Kidney (tissue), 13 donors: ENCODE measurements at regions not wholly inside any gene's neighbourhood (a gene's known extent, or its start where the extent isn't known, plus 50 kb on each side); places are given as distances from the start of the nearest gene placed in this dataset.

ENCODE experiments used
- DNase-seq, 5 donors: peaks; one replicate each; pipeline ENCODE4 v3.0.0-alpha.2; 2013 to 2020
- FAIRE-seq: peaks from 2 replicates; lab custom pipeline; 2012; peaks lifted over from hg19 to GRCh38; lab: Jason Lieb, UNC
- H3K27ac ChIP-seq, 2 donors: one replicate each; pipeline ENCODE4 v1.7.0; 2013; ENCODE audit warnings: low read depth in 2 of 2, low read length in 2 of 2, inconsistent platforms in 1 of 2
- H3K27me3 ChIP-seq: one replicate; pipeline ENCODE4 v1.7.1; 2013; ENCODE audit warnings: low read length, inconsistent platforms; ENCODE audit not compliant: control insufficient read depth, insufficient read depth
- H3K36me3 ChIP-seq, 3 donors: one replicate each; pipeline versions ENCODE4 v1.7.0 to v1.7.1; 2013; ENCODE audit warnings: low read length in 3 of 3, control low read depth in 1 of 3, inconsistent platforms in 1 of 3; ENCODE audit not compliant: insufficient read depth in 3 of 3, control insufficient read depth in 2 of 3
- H3K4me1 ChIP-seq, 3 donors: one replicate each; pipeline versions ENCODE4 v1.7.0 to v1.7.1; 2013; ENCODE audit warnings: low read length in 3 of 3, inconsistent platforms in 1 of 3, low read depth in 1 of 3; ENCODE audit not compliant: control insufficient read depth in 2 of 3, insufficient read depth in 2 of 3
- H3K4me3 ChIP-seq, 3 donors: one replicate each; pipeline versions ENCODE4 v1.7.0 to v1.8.1; 2013; ENCODE audit warnings: low read length in 3 of 3, control low read depth in 1 of 3, inconsistent platforms in 1 of 3
- H3K9ac ChIP-seq, 3 donors: one replicate each; pipeline versions ENCODE4 v1.7.0 to v1.7.1; 2013; ENCODE audit warnings: low read length in 3 of 3, control low read depth in 1 of 3, inconsistent platforms in 1 of 3
- H3K9me3 ChIP-seq, 3 donors: one replicate each; pipeline versions ENCODE4 v1.7.0 to v1.7.1; 2013; ENCODE audit warnings: low read length in 3 of 3, control low read depth in 1 of 3, inconsistent platforms in 1 of 3; ENCODE audit not compliant: control insufficient read depth in 2 of 3, insufficient read depth in 1 of 3
- intact Hi-C: fragments of 100-400 bp; cut with DNase I; formaldehyde crosslinking; loops from one replicate; pipeline ENCODE4 v1.11.1; 2022
- TF ChIP-seq, protein P1 (sequence below): IDR thresholded peaks from 3 replicates; pipeline ENCODE4 v1.5.1; 2012; ENCODE audit warnings: mild to moderate bottlenecking, moderate library complexity, borderline replicate concordance; ENCODE audit not compliant: insufficient read depth; ENCODE audit errors: extremely low read depth
- donor health status: control.
- donor health status: control.
- donor health status: control.
- donor health status: control.
- donor health status: control.
- donor health status: DM: yes; HTN: yes; CAD: no.
- donor health status: Normal renal cell carcinoma (clear cell type).

DNA sequence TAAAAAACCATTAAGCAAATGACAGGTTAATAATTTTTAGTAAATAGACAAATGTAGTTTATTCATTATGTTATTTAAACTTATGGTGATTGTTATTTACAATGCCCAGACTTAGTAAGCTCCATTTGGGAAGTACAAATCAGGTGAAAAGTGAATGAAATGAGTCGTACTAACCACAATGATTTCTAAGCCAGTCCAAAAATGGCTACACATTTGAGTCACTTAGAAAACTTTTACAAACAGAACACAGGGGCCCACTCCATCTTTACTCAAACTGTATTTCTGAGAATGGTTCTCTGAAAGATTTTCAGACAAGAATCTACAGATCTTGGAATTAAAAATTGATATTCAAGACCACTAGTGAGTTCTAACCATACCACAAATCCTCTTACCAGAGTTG lies 653.3 kb upstream of the MIS18BP1 start:
- H3K9ac ChIP-seq, result no peak overlapping the region
- TF ChIP-seq, protein P1, sequence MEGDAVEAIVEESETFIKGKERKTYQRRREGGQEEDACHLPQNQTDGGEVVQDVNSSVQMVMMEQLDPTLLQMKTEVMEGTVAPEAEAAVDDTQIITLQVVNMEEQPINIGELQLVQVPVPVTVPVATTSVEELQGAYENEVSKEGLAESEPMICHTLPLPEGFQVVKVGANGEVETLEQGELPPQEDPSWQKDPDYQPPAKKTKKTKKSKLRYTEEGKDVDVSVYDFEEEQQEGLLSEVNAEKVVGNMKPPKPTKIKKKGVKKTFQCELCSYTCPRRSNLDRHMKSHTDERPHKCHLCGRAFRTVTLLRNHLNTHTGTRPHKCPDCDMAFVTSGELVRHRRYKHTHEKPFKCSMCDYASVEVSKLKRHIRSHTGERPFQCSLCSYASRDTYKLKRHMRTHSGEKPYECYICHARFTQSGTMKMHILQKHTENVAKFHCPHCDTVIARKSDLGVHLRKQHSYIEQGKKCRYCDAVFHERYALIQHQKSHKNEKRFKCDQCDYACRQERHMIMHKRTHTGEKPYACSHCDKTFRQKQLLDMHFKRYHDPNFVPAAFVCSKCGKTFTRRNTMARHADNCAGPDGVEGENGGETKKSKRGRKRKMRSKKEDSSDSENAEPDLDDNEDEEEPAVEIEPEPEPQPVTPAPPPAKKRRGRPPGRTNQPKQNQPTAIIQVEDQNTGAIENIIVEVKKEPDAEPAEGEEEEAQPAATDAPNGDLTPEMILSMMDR, result no peak
- no peaks in the 10 kb centered on the region for H3K27me3 ChIP-seq
- no peak overlapping the region for H3K4me3 ChIP-seq
- H3K27ac ChIP-seq, result no peak overlapping the region
- peaks cover 0 to 5% (median 0%) of the 10 kb centered on the region in 3 donors for H3K9me3 ChIP-seq
- intact Hi-C loops, result no loop called here
- no peak for FAIRE-seq
- no peak for DNase-seq
- H3K36me3 ChIP-seq, result no peaks in the 10 kb centered on the region
- H3K4me1 ChIP-seq, result no peaks in the 10 kb centered on the region

DNA sequence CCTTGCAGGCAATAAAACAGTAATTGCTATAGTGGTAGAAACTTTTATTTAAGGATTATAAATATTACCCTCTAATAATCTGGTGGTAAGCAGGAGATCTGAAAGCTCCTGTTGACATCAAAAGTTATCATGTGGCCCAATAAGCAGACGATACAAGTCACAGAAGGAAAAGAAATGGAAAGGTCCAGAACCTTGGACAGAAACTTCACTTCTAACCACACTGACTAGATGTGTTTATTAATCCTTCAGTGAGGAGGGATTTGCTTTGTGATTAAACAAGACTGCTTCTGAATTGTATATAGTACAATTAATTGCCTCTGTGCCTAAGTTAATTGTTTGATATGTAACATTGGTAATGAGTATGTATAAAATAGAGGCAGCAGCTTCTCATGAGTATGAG lies 652.7 kb upstream of the MIS18BP1 start:
- DNase-seq (no peak), FAIRE-seq (no peak)
- H3K27me3 ChIP-seq, result no peaks in the 10 kb centered on the region
- H3K4me3 ChIP-seq, result no peak overlapping the region
- H3K9ac ChIP-seq, result no peak overlapping the region
- no peaks in the 10 kb centered on the region for H3K4me1 ChIP-seq
- no peak overlapping the region for H3K27ac ChIP-seq
- TF ChIP-seq, protein P1, result no peak
- intact Hi-C loops, result no loop called here
- H3K9me3 ChIP-seq, result peaks cover 0 to 5% (median 0%) of the 10 kb centered on the region in 3 donors
- no peaks in the 10 kb centered on the region for H3K36me3 ChIP-seq

DNA sequence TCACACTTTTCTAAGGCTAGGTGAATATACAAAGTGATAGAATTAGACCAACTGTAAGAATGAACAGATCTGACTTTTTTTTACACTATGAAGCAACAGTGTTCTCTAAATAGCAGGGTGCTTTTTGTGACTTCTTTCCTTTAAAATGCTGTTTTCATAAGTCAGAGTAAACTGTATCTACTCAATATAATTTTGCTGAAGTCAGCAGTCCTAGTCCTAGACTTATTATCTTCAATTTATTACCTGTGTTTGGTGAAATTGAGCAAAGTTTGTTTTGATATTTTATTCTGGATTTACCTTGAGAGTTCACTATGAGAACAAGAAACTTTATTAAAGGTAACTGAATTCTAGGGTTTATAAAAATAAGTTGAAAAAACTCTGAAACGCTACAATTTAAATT lies 651.3 kb upstream of the MIS18BP1 start:
- DNase-seq (no peak), FAIRE-seq (no peak)
- Histone ChIP-seq H3K36me3 (no peaks in the 10 kb centered on the region), H3K9ac (no peak overlapping the region), H3K9me3 (no peaks in the 10 kb centered on the region), H3K27me3 (no peaks in the 10 kb centered on the region), H3K4me3 (no peak overlapping the region), H3K27ac (no peak overlapping the region), H3K4me1 (no peaks in the 10 kb centered on the region)
- TF ChIP-seq, protein P1, result no peak
- intact Hi-C loops, result no loop called here

GRCh38 chr14:45902241-45902640 lies 649.2 kb upstream of the MIS18BP1 start:
- intact Hi-C loops, result no loop called here
- TF ChIP-seq, protein P1, result no peak

More at GRCh38 chr14:45902241-45902640, 649.2 kb upstream of the MIS18BP1 start:
- Histone ChIP-seq H3K36me3 (no peaks in the 10 kb centered on the region), H3K27ac (no peak overlapping the region), H3K4me1 (no peaks in the 10 kb centered on the region), H3K9me3 (no peaks in the 10 kb centered on the region), H3K4me3 (no peak overlapping the region), H3K9ac (no peak overlapping the region), H3K27me3 (no peaks in the 10 kb centered on the region)
- FAIRE-seq (no peak), DNase-seq (no peak)
